WTC11 (cell line): ENCODE measurements at regions not wholly inside any gene's neighbourhood (a gene's known extent, or its start where the extent isn't known, plus 50 kb on each side); places are given as distances from the start of the nearest gene placed in this dataset.

ENCODE experiments used
- ATAC-seq: fragments of 200-7000 bp; cut with Tn5 transposase; 2 replicates; pipeline ENCODE4 v1.10.0; 2021; ENCODE audit warnings: mild to moderate bottlenecking, moderate library complexity
- CTCF ChIA-PET: fragments of 300-600 bp; sonication (Branson Sonifier 250); formaldehyde crosslinking; loops from one replicate; lab custom pipeline; 2021; ENCODE audit warnings: antibody characterized with exemption; lab: Charles Lee
- POLR2A ChIA-PET: fragments of 350-600 bp; sonication (Branson Sonifier 250); formaldehyde crosslinking; loops from one replicate; lab custom pipeline; 2021; ENCODE audit warnings: antibody characterized with exemption; lab: Charles Lee
- DNase-seq: peaks from one replicate; pipeline ENCODE4 v3.0.0; 2021; ENCODE audit warnings: low spot score
- H3K27ac Mint-ChIP-seq: 2 replicates; pipeline ENCODE4 v1.8.0; 2021; ENCODE audit warnings: mixed read lengths
- H3K27me3 Mint-ChIP-seq: 2 replicates; pipeline ENCODE4 v1.8.0; 2021; ENCODE audit warnings: low read depth, mild to moderate bottlenecking, moderate library complexity, mixed read lengths
- H3K36me3 Mint-ChIP-seq: 2 replicates; pipeline ENCODE4 v1.8.0; 2021; ENCODE audit warnings: mixed read lengths
- H3K4me1 Mint-ChIP-seq: 2 replicates; pipeline ENCODE4 v1.8.0; 2022; ENCODE audit warnings: mixed read lengths
- H3K4me3 Mint-ChIP-seq: 2 replicates; pipeline ENCODE4 v1.8.0; 2021; ENCODE audit warnings: mild to moderate bottlenecking, moderate library complexity, mixed read lengths
- H3K9me3 Mint-ChIP-seq: 2 replicates; pipeline ENCODE4 v1.8.0; 2021; ENCODE audit warnings: mixed read lengths
- ARID4B ChIP-seq: sonication (generic); formaldehyde crosslinking; IDR thresholded peaks from 2 replicates; pipeline ENCODE4 v1.8.0; 2023; ENCODE audit warnings: missing genetic modification reagents, mild to moderate bottlenecking, borderline replicate concordance
- ATF1 ChIP-seq: sonication (generic); formaldehyde crosslinking; IDR thresholded peaks from 2 replicates; pipeline ENCODE4 v1.8.1; 2023; ENCODE audit warnings: mild to moderate bottlenecking, moderate library complexity, missing genetic modification reagents
- ATF3 ChIP-seq: sonication (generic); formaldehyde crosslinking; conservative IDR thresholded peaks from 2 replicates; pipeline ENCODE4 v1.8.1; 2022; ENCODE audit warnings: mild to moderate bottlenecking, missing genetic modification reagents
- CBFB ChIP-seq: sonication (generic); formaldehyde crosslinking; IDR thresholded peaks from 2 replicates; pipeline ENCODE4 v1.8.1; 2022; ENCODE audit warnings: mild to moderate bottlenecking, low read depth, missing genetic modification reagents
- CTCF ChIP-seq: fragments of 200-600 bp; IDR thresholded peaks from 2 replicates; pipeline ENCODE4 v1.8.0; 2022; ENCODE audit warnings: antibody characterized with exemption
- ESRRA ChIP-seq: sonication (generic); formaldehyde crosslinking; IDR thresholded peaks from 2 replicates; pipeline ENCODE4 v1.8.1; 2022; ENCODE audit warnings: mild to moderate bottlenecking, missing genetic modification reagents, borderline replicate concordance
- FOXP4 ChIP-seq: sonication (generic); formaldehyde crosslinking; IDR thresholded peaks from 2 replicates; pipeline ENCODE4 v1.8.0; 2022; ENCODE audit warnings: mild to moderate bottlenecking, missing genetic modification reagents
- GTF2I ChIP-seq: fragments of 250-450 bp; sonication (Bioruptor Pico); conservative IDR thresholded peaks from 2 replicates; pipeline ENCODE4 v1.4.0; 2021; ENCODE audit warnings: mild to moderate bottlenecking
- HMGXB4 ChIP-seq: sonication (generic); formaldehyde crosslinking; IDR thresholded peaks from 2 replicates; pipeline ENCODE4 v1.8.1; 2023; ENCODE audit warnings: mild to moderate bottlenecking, moderate library complexity, missing genetic modification reagents
- JAZF1 ChIP-seq: fragments of 250-450 bp; sonication (Bioruptor Pico); IDR thresholded peaks from 2 replicates; pipeline ENCODE4 v1.9.0; 2021; ENCODE audit warnings: moderate library complexity, mild to moderate bottlenecking, inconsistent platforms
- MAX ChIP-seq: sonication (generic); formaldehyde crosslinking; IDR thresholded peaks from 2 replicates; pipeline ENCODE4 v1.8.0; 2022; ENCODE audit warnings: mild to moderate bottlenecking, missing genetic modification reagents
- MXD4 ChIP-seq: fragments of 250-450 bp; sonication (Bioruptor Pico); IDR thresholded peaks from 2 replicates; pipeline ENCODE4 v1.8.0; 2021; ENCODE audit warnings: mild to moderate bottlenecking, moderate library complexity, borderline replicate concordance
- NR2C2 ChIP-seq: sonication (generic); formaldehyde crosslinking; IDR thresholded peaks from 2 replicates; pipeline ENCODE4 v1.8.0; 2022; ENCODE audit warnings: mild to moderate bottlenecking, missing genetic modification reagents
- RORB ChIP-seq: fragments of 250-450 bp; sonication (Bioruptor Pico); IDR thresholded peaks from 2 replicates; pipeline ENCODE4 v1.9.0; 2021; ENCODE audit warnings: mild to moderate bottlenecking
- SMAD4 ChIP-seq: sonication (generic); formaldehyde crosslinking; IDR thresholded peaks from 2 replicates; pipeline ENCODE4 v1.8.0; 2022; ENCODE audit warnings: mild to moderate bottlenecking, missing genetic modification reagents
- TEAD4 ChIP-seq: sonication (generic); formaldehyde crosslinking; IDR thresholded peaks from 2 replicates; pipeline ENCODE4 v1.8.0; 2022; ENCODE audit warnings: mild to moderate bottlenecking, missing genetic modification reagents
- ZMAT4 ChIP-seq: fragments of 250-450 bp; sonication (Bioruptor Pico); IDR thresholded peaks from 2 replicates; pipeline ENCODE4 v1.9.0; 2021; ENCODE audit warnings: mild to moderate bottlenecking
- ZNF121 ChIP-seq: sonication (generic); formaldehyde crosslinking; IDR thresholded peaks from 2 replicates; pipeline ENCODE4 v1.8.0; 2023; ENCODE audit warnings: missing genetic modification reagents
- ZNF281 ChIP-seq: sonication (generic); formaldehyde crosslinking; IDR thresholded peaks from 2 replicates; pipeline ENCODE4 v1.8.0; 2023; ENCODE audit warnings: mild to moderate bottlenecking, missing genetic modification reagents
- ZNF416 ChIP-seq: fragments of 250-450 bp; sonication (Bioruptor Pico); IDR thresholded peaks from 2 replicates; pipeline ENCODE4 v1.9.0; 2021; ENCODE audit warnings: mild to moderate bottlenecking, inconsistent platforms

GRCh38 chr14:43934102-43934501 is 573.0 kb downstream of the FSCB start:
- Mint-ChIP-seq H3K9me3 (peaks cover 25% of the 10 kb centered on the region), H3K4me1 (peaks cover 6% of the 10 kb centered on the region; the same call in 1 of the 2 replicates), H3K4me3 (no peak overlapping the region), H3K36me3 (peaks cover 19% of the 10 kb centered on the region), H3K27me3 (no peaks in the 10 kb centered on the region), H3K27ac (no peak overlapping the region)
- ChIA-PET CTCF (no interaction called here), POLR2A (no interaction called here)
- ATAC-seq (no peak), DNase-seq (no peak)
- no peak for TF ChIP-seq ATF3 (CRISPR knock-in tag)
- no peak for TF ChIP-seq RORB (CRISPR knock-in tag)
- no peak for TF ChIP-seq ESRRA (CRISPR knock-in tag)
- TF ChIP-seq ZNF281 (CRISPR knock-in tag) = no peak
- no peak for TF ChIP-seq ZNF121 (CRISPR knock-in tag)
- TF ChIP-seq FOXP4 (CRISPR knock-in tag) = no peak
- no peak for TF ChIP-seq ARID4B (CRISPR knock-in tag)
- no peak for TF ChIP-seq MAX (CRISPR knock-in tag)
- no peak for TF ChIP-seq CBFB

- DNase-seq = no peak
- peaks cover 5% of the 10 kb centered on the region; the same call in 1 of the 2 replicates for H3K9me3 Mint-ChIP-seq
- H3K4me1 Mint-ChIP-seq = no peaks in the 10 kb centered on the region
- no peak overlapping the region for H3K27ac Mint-ChIP-seq
- H3K27me3 Mint-ChIP-seq = no peaks in the 10 kb centered on the region
- no peaks in the 10 kb centered on the region for H3K36me3 Mint-ChIP-seq
- CTCF ChIA-PET = no interaction called here
- no peak overlapping the region for H3K4me3 Mint-ChIP-seq
- POLR2A ChIA-PET = no interaction called here
- ATAC-seq = no peak
- no peak for TF ChIP-seq TEAD4 (CRISPR knock-in tag)
- no peak for TF ChIP-seq ZMAT4 (CRISPR knock-in tag)
- TF ChIP-seq NR2C2 (CRISPR knock-in tag) = no peak
- TF ChIP-seq GTF2I (CRISPR knock-in tag) = no peak
- no peak for TF ChIP-seq MXD4
- no peak for TF ChIP-seq ATF1 (CRISPR knock-in tag)
- TF ChIP-seq ZNF416 (CRISPR knock-in tag) = no peak
- no peak for TF ChIP-seq JAZF1 (CRISPR knock-in tag)
- no peak for TF ChIP-seq SMAD4 (CRISPR knock-in tag)
- TF ChIP-seq HMGXB4 = no peak
- TF ChIP-seq CTCF = no peak
- no peak for TF ChIP-seq ZNF121 (CRISPR knock-in tag)
These were observed 592.9 kb downstream of the FSCB start for GRCh38 chr14:43914041-43914693.
